Neural crest cell (in vitro differentiated cells): ENCODE measurements at regions not wholly inside any gene's neighbourhood (a gene's known extent, or its start where the extent isn't known, plus 50 kb on each side); places are given as distances from the start of the nearest gene placed in this dataset.

Experiments used
- DNase-seq: peaks from one replicate; pipeline ENCODE4 v3.0.0; 2021; ENCODE audit warnings: low read depth, mixed read lengths, low spot score
- H3K27ac Mint-ChIP-seq: one replicate; pipeline ENCODE4 v1.8.0; 2021; ENCODE audit warnings: mild to moderate bottlenecking, mixed read lengths; ENCODE audit not compliant: unreplicated experiment
- H3K27me3 Mint-ChIP-seq: 2 replicates; pipeline ENCODE4 v1.8.0; 2021; ENCODE audit warnings: low read depth, mild to moderate bottlenecking, mixed read lengths
- H3K36me3 Mint-ChIP-seq: 2 replicates; pipeline ENCODE4 v1.8.0; 2021; ENCODE audit warnings: low read depth, mild to moderate bottlenecking, mixed read lengths
- H3K4me1 Mint-ChIP-seq: 2 replicates; pipeline ENCODE4 v1.8.0; 2021; ENCODE audit warnings: mixed read lengths
- H3K4me3 Mint-ChIP-seq: one replicate; pipeline ENCODE4 v1.8.0; 2021; ENCODE audit warnings: mild to moderate bottlenecking, mixed read lengths
- H3K9me3 Mint-ChIP-seq: 2 replicates; pipeline ENCODE4 v1.8.0; 2021; ENCODE audit warnings: mixed read lengths
- TF ChIP-seq, protein P1 (sequence below): fragments of 200-600 bp; sonication (generic); conservative IDR thresholded peaks from 2 replicates; pipeline ENCODE4 v1.5.0; 2021; ENCODE audit warnings: antibody characterized with exemption, mild to moderate bottlenecking

DNA sequence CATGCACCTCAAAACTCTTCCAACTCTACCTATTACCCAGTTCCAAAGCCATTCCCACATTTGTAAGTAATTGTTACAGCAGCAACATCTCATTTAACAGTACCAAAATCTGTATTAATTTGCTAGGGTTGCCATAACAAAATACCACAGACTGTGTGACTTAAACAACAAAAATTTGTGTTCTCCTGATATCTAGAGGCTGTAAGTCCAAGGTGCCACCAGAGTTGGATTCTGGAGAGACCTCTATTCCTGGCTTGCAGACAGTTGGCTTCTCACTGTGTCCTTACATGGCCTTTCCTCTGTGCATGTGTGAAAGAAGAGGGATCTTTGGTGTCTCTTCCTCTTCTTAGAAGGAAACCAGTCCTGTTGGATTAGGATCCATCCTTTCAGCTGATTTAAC lies 203.8 kb upstream of the PIK3R1 start:
- DNase-seq: no peak
- Mint-ChIP-seq H3K4me3 (no peak overlapping the region), H3K27me3 (no peaks in the 10 kb centered on the region), H3K4me1 (peaks cover 22% of the 10 kb centered on the region), H3K9me3 (peaks cover 9% of the 10 kb centered on the region), H3K36me3 (peaks cover 2% of the 10 kb centered on the region), H3K27ac (no peak overlapping the region)
- TF ChIP-seq, protein P1, sequence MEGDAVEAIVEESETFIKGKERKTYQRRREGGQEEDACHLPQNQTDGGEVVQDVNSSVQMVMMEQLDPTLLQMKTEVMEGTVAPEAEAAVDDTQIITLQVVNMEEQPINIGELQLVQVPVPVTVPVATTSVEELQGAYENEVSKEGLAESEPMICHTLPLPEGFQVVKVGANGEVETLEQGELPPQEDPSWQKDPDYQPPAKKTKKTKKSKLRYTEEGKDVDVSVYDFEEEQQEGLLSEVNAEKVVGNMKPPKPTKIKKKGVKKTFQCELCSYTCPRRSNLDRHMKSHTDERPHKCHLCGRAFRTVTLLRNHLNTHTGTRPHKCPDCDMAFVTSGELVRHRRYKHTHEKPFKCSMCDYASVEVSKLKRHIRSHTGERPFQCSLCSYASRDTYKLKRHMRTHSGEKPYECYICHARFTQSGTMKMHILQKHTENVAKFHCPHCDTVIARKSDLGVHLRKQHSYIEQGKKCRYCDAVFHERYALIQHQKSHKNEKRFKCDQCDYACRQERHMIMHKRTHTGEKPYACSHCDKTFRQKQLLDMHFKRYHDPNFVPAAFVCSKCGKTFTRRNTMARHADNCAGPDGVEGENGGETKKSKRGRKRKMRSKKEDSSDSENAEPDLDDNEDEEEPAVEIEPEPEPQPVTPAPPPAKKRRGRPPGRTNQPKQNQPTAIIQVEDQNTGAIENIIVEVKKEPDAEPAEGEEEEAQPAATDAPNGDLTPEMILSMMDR: no peak

DNA sequence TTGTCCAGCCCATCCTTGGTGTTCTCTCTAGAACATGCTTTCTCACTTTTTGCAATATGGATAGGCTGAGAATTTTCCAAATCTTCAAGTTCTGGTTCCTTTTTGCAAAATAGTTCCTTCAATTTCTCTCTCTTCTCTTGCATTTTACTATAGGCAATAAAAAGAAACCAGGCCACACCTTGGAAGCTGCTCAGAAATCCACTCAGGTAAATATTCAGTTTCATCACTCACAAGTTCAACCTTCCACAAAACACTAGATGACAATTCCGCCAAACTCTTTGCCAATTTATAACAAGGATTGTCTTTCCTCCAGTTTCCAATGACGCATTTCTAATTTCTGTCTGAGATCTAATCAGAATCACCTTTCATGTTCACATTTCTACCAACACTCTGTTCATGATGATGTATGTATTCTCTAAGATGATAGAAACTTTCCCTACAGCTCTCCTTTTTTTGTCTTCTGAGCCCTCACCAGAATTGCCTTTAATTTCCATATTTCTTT lies 204.2 kb upstream of the PIK3R1 start:
- H3K27ac Mint-ChIP-seq: no peak overlapping the region

DNA sequence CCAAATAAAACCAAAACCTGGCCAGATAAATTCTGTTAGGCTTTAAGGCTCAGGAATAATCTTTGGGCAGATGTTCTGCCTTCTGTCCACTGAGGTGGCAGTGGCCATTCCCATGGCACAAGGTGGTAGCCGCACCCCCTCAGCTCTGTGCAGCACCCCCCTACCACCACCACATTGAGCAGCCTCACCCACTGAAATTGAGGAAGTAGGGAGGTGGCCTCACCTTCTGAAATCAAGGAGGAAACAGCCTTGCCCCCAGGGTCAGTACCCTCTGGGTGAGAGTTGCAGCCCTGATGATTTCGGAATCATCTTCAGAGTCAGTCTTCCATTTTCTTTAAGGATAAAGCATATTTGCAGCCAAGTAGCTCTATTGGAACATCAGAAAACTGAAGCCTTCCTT lies 204.8 kb upstream of the PIK3R1 start:
- H3K4me1 Mint-ChIP-seq: peaks cover 15% of the 10 kb centered on the region
- H3K9me3 Mint-ChIP-seq: peaks cover 9% of the 10 kb centered on the region
- no peaks in the 10 kb centered on the region for H3K27me3 Mint-ChIP-seq
- H3K4me3 Mint-ChIP-seq: no peak overlapping the region
- TF ChIP-seq, protein P1: no peak
- peaks cover 2% of the 10 kb centered on the region for H3K36me3 Mint-ChIP-seq
- DNase-seq: no peak
- no peak overlapping the region for H3K27ac Mint-ChIP-seq

More for the DNA sequence above, 204.2 kb upstream of the PIK3R1 start:
- H3K4me1 Mint-ChIP-seq: peaks cover 19% of the 10 kb centered on the region
- H3K36me3 Mint-ChIP-seq: peaks cover 2% of the 10 kb centered on the region
- TF ChIP-seq, protein P1: no peak
- no peak for DNase-seq
- no peaks in the 10 kb centered on the region for H3K27me3 Mint-ChIP-seq
- peaks cover 9% of the 10 kb centered on the region for H3K9me3 Mint-ChIP-seq
- H3K4me3 Mint-ChIP-seq: no peak overlapping the region

DNA sequence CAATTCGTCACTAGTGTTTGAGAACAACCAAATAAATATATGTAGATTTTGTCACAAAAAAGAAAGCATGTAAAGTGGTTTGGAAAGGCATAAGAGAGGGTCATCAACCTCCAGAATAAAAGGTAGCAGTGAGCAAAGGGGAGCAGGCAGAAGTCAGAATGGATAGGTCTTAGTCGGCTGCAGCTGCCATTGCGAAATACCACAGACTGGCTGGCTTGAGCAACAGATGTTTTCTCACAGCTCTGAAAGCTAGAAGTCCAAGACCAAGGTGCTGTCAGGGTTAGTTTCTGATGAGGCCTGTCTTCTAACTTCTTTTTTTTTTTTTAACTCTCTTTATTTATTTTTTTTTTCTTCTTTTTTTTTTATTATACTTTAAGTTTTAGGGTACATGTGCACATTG lies 208.1 kb upstream of the PIK3R1 start:
- H3K27me3 Mint-ChIP-seq: no peaks in the 10 kb centered on the region
- H3K9me3 Mint-ChIP-seq: peaks cover 11% of the 10 kb centered on the region
- H3K27ac Mint-ChIP-seq: no peak overlapping the region
- H3K4me1 Mint-ChIP-seq: no peaks in the 10 kb centered on the region
- H3K36me3 Mint-ChIP-seq: peaks cover 2% of the 10 kb centered on the region
- H3K4me3 Mint-ChIP-seq: no peak overlapping the region
- no peak for DNase-seq
- TF ChIP-seq, protein P1: no peak

DNA sequence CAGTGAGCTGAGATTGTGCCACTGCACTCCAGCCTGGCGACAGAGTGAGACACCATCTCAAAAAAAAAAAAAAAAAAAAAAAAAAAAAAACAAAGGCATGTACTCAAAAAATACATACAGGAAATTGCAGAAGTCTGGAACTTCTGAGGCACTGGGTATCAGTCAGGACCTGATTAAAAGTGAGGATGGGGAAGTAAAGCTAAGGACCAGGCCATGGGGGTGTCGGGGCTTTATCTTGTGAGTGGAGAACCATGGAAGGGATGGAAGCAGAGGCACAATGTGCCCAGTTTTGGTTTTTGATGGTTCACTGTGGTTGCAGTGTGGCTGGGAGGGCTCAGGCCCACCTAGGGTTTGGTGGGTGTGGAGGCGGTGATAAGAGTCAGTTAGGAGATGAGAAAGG lies 212.7 kb upstream of the PIK3R1 start:
- H3K9me3 Mint-ChIP-seq: peaks cover 8% of the 10 kb centered on the region
- DNase-seq: no peak
- TF ChIP-seq, protein P1: no peak
- H3K36me3 Mint-ChIP-seq: no peaks in the 10 kb centered on the region
- H3K4me1 Mint-ChIP-seq: peaks cover 10% of the 10 kb centered on the region
- no peaks in the 10 kb centered on the region for H3K27me3 Mint-ChIP-seq
- no peak overlapping the region for H3K27ac Mint-ChIP-seq
- no peak overlapping the region for H3K4me3 Mint-ChIP-seq

DNA sequence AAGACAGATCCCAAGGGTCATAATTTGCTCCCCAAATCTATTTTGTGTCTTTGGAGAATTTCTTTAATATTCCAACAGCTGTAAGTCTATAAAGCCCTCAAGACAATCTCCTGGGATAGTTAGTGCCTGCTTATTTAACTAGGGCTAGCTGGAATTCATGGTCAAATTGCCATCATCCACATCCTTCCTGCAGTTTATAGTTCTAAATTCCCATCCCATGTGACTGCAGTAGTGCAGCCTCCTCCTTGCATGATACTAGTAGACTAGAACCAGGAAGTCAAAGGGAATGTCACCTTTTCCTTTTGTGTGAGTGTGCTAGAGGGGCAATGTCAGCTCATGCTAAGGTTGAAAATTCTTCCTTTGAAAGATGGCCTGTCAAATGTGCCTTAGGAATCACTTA lies 214.8 kb upstream of the PIK3R1 start:
- Mint-ChIP-seq H3K9me3 (peaks cover 6% of the 10 kb centered on the region), H3K4me3 (no peak overlapping the region), H3K27me3 (no peaks in the 10 kb centered on the region), H3K4me1 (peaks cover 10% of the 10 kb centered on the region), H3K36me3 (no peaks in the 10 kb centered on the region), H3K27ac (peak overlapping the region; percentile 12)
- DNase-seq: no peak
- TF ChIP-seq, protein P1: no peak
